ENCODE measurements at regions not wholly inside any gene's neighbourhood (a gene's known extent, or its start where the extent isn't known, plus 50 kb on each side); places are given as distances from the start of the nearest gene placed in this dataset.

GRCh38 chr17:71430281-71430680 lies 690.5 kb upstream of the SOX9 start:
- TF ChIP-seq CTCF (IDR thresholded peaks at IDR 0.05) (no peak), POLR2A (IDR thresholded peaks at IDR 0.05) (no peak)

Measured in uterus (tissue), 2 donors.